HG02981 (cell line): ENCODE measurements at regions not wholly inside any gene's neighbourhood (a gene's known extent, or its start where the extent isn't known, plus 50 kb on each side); places are given as distances from the start of the nearest gene placed in this dataset.
"Not testable (repeated sequence)": the region's sequence is repeated elsewhere in the genome, so short reads cannot be mapped to it uniquely, and the experiment has no call there.

ENCODE experiments used
- ATAC-seq: cut with Tn5 transposase; IDR thresholded peaks from one replicate; pipeline ENCODE4 v1.9.1; 2021; ENCODE audit warnings: mild to moderate bottlenecking, moderate library complexity; ENCODE audit not compliant: unreplicated experiment

DNA sequence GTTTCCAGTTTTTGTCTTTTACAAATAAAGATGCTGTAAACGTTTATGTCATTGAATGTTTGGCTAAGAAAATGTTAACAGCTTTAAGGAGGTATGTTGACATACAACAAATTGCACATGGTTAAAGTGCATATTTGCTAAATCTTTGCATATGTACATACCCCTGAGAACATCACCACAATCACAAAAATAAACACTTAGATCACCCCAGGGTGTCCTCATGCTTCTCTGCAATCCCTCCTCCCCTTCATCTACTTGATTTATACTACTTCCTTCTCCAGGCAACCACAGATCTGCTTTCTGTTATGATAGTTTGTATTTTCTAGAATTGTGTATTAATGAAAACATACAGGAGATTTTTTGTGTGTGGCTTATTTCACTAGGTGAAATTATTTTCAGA is 209.5 kb downstream of the GLRX3 start:
- no peak for ATAC-seq

- ATAC-seq, result no peak
Observed at GRCh38 chr10:130350996-130351395, 214.8 kb downstream of the GLRX3 start.

GRCh38 chr10:130351466-130352290 is 215.5 kb downstream of the GLRX3 start:
- ATAC-seq, result no peak

GRCh38 chr10:130352291-130352645 is 216.1 kb downstream of the GLRX3 start:
- no peak for ATAC-seq

GRCh38 chr10:130353928-130354572 is 217.9 kb downstream of the GLRX3 start:
- ATAC-seq, result no peak

- no peak for ATAC-seq
Observed at GRCh38 chr10:130354573-130354954, 218.4 kb downstream of the GLRX3 start.

DNA sequence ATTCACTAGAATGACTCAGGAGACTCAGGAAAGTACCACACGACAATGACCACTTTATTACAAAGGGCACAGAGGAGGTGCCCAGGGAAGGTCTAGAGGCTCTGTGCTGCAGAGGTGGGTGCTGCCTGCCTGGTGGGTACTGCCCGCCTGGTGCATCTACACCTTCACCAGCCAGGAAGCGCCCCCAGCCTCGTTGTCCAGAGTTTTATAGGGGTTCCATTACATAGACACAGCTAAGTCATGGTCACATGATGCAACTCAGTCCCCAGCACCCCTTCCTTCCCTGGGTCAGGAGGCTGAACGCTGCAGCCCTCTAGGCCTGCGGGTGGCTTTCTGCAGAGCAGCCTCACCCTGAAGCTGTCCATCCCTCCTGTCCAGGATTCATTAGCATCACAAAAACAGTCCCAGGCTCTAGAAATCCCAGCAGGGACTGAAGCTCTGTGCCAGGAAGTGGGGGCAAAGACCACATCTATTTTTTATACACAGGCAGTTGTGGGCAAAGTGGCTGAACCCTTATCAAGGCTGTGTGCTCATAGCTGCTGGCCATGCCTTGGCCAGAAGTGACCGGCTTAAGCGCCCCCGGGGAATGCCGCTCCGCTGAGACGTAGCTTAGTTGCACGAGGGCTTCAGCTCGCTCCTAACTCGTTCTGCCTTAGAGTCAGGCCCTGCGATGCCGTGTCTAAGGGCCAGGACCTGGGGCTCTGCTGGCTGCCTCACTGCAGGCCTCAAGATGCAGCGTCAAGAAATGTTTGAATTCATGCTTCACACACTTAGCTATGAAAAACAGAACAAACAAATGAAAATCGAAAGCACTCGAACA is 219.0 kb downstream of the GLRX3 start:
- ATAC-seq, result no peak

GRCh38 chr10:130356429-130356828 is 220.2 kb downstream of the GLRX3 start:
- not testable (repeated sequence) for ATAC-seq

DNA sequence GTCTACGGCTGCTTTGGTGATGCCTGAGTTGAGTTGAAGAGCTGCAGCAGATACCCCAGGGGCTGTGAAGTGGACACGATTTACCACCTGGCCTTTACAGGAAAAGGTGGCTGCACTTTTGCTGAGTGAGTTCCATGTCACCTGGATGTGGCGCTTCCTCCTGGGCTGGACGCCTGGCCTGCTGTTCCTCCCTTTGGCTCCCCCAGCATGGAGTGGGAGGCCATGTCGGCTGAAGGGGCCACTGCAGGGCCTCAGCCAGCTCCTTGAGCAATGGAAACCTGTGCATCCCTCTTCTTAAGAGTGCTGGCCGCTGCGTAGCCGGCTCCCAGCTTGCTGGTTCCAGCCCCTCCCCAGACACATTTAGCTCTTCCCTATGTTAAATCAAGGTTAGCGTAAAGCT is 221.0 kb downstream of the GLRX3 start:
- ATAC-seq, result no peak

DNA sequence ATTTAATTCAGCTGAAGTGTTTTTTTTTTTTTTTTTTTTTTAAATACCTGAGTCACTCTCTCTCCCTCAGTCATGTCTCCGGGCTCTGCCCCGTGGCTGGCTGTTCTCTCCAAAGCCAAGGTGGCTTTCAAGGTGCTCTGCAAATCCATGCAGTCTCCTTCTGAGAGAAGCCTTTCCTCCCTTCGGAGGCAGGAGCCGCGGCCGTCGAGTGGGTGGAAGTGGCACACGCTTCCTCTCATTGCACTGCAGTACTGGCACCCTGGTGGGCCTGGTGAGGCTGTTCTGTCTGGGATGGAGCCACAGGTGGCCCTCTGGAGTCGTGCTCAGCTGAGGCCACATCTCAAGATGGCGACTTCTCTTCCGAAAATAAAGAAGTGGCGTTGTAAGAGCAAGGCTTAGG is 221.8 kb downstream of the GLRX3 start:
- no peak for ATAC-seq

- no peak for ATAC-seq
Observed at GRCh38 chr10:130358981-130359650, 222.9 kb downstream of the GLRX3 start.

GRCh38 chr10:130359711-130360110 is 223.5 kb downstream of the GLRX3 start:
- no peak for ATAC-seq

DNA sequence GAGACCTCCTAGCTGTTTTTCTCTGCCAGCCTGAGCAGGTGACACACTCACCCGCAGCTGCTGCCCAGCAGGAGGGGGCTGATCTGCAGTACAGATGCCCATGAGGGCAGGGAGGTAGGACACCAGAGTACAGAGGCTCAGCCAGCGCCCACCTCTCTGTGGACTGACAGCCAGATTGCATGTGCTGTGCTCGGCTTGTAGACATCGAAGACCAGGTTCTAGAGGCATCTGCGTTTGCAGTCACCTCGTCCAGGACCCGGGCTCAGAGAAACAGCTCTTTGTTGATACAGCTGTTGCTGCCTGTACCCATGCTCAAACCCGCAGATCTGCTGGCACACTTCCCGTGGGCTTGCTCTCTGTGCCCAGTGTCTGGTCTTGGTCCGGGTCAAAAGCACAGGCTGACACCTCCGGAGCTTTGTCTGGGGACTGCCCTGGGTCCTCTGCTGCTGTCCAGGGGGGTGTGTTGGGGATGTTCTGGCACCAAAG is 224.7 kb downstream of the GLRX3 start:
- ATAC-seq, result no peak

DNA sequence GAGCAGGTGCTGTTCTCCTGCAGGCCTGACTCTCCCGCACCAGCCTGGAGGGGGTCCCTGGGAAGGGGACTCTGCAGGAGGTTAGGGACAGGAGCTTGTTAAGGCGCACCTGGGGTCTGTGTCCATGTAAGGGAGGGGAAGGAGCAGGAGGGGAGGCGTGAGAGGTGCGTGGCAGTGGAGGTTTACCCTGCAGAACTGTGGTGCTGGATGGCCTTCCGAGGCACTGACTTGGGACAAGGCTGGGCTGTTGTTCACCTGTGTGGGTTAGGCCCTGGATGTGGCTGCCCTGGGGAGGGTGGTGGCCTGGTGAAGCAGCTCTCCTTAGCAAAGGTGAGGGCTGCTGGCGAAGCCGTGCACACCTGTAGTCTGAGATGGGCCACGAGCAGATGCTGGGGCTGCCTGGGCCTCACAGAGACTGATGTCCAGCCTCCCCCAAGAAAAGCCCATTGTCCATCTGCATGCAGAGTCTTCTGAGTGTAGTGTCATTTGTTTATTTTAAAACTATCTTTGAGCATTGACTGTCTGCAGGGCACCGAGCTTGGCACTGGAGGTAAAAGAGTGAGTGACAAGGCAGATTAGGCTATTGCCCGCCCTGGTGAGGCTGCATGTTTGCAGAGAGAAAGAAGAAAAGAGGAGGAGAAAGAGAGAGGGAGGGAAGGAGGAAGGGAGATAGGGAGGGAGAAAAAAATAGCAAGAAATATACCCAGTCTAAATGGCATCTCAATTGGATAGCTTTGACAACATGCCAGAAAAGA is 225.3 kb downstream of the GLRX3 start:
- no peak for ATAC-seq

GRCh38 chr10:130362308-130362761 is 226.1 kb downstream of the GLRX3 start:
- ATAC-seq, result no peak

DNA sequence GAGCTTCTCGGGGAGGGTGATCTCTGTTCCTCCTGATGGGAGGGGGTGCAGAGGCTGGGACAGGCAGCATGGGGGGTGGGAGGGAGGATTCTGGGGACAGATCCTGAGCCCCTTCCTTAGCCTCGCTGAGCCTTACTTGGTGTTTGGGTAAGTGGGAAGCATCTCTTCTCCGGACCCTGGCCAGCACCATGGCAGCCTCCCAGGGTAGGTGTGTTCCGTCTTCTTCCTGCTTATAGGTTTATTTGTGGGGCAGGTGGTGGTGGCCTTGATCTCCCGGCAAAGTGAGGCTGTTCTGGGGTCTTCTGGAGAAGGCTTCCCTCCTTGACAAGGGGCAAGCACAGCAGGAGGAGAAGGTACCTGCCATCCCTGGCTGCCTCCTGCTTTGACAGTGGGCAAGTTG is 226.9 kb downstream of the GLRX3 start:
- no peak for ATAC-seq

DNA sequence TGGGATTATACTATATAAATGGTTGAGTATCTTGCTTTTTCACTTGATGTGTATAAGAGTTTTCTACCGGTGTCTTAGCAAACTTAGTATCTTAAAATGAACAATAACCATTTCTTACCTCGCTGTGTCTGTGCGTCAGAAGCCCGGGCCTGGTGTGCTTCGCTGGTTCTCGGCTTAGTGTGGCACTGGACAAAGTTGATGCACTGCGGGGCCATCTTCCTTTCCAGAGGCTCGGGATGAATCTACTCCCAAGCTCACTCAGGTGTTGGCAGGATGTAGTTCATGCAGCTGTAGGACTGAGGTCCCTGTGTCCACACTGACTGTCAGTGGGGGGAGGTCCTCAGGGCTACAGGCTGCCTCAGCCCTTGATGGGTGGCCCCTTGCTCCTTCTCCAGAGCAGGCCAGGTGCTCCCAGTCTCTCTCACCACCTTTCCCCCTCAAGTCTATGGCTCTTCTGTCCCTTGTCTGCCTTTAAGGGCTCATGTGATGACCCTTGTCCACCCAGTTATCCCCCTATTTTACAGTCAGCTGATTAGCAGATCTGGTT is 227.8 kb downstream of the GLRX3 start:
- ATAC-seq, result no peak

DNA sequence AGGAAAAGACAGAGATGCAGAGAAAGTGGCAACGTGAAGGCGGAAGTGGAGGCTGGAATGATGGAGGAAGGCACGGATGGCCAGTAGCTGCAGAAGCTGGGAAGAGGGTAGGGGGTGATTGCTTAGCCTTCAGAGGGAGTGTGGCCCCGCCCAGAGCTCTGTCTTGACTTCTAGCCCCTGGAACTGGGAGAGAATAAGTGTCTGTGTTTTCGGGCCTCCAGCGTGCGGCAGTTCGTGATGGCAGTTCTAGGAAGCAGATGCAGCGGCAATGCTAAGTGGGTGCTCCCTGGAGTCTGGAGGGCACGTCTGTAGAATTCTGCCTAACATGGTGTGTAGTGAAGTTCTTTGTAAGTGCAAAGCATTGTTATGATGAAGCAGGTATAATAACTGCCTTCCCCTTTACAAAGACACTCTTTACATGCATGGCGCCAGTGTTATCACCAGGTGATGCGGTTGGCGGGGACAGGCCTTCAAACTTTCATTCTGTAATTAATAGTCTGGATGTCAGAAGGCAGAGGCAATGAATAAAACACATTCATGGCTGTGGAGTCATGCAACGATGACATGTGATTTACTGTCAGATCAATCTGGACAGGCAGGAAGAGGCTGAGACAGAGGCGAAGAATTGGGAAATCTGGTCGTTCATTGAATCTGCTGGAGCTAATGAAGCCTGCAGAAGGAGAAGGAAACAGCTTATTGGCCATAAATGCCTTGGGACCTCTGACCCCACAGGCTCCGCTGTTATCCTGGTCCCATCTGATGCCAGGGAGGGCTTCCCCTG is 228.6 kb downstream of the GLRX3 start:
- no peak for ATAC-seq
